ENCODE measurements at regions not wholly inside any gene's neighbourhood (a gene's known extent, or its start where the extent isn't known, plus 50 kb on each side); places are given as distances from the start of the nearest gene placed in this dataset.

GRCh38 chr11:112627588-112628045, 333.6 kb upstream of the NCAM1 start:
- Mint-ChIP-seq H3K27me3 (ENCODE audit: low read depth in 3 of 3) (peaks cover 3 to 13% (median 3%) of the 10 kb centered on the region in 3 donors), H3K4me3 (no peak overlapping the region), H3K36me3 (no peaks in the 10 kb centered on the region), H3K27ac (no peak overlapping the region), H3K9me3 (no peaks in the 10 kb centered on the region), H3K4me1 (peaks cover 43% of the 10 kb centered on the region)
- Histone ChIP-seq H3K79me2 (ENCODE audit: insufficient read depth, low read length) (no peaks in the 10 kb centered on the region), H3K9me3 (replicated peaks in 1 of 2; ENCODE audit: control insufficient read depth in 1 of 2, insufficient read depth in 1 of 2, low read length in 2 of 2) (no peaks in the 10 kb centered on the region), H3K9ac (ENCODE audit: insufficient read depth, low read length, poor library complexity, severe bottlenecking) (no peak overlapping the region), H3K4me2 (replicated peaks; ENCODE audit: extremely low read depth, low read length, poor library complexity, severe bottlenecking) (no peak overlapping the region), H3K4me1 (ENCODE audit: control insufficient read depth in 1 of 2, insufficient read depth in 2 of 2, low read length in 2 of 2) (peaks cover 45 to 46% of the 10 kb centered on the region in 2 donors), H2AFZ (ENCODE audit: insufficient read depth, low read depth, low read length, poor library complexity, severe bottlenecking) (no peak overlapping the region), H3K4me3 (replicated peaks in 1 of 3; ENCODE audit: low read depth in 2 of 3, low read length in 3 of 3) (no peak overlapping the region), H3K27me3 (ENCODE audit: control insufficient read depth in 2 of 2, insufficient read depth in 2 of 2, low read length in 2 of 2) (peaks cover 0 to 2% of the 10 kb centered on the region in 2 donors), H3K36me3 (replicated peaks in 1 of 2; ENCODE audit: control insufficient read depth in 1 of 2, insufficient read depth in 2 of 2, low read length in 2 of 2) (no peaks in the 10 kb centered on the region), H3K27ac (ENCODE audit: low read depth in 1 of 2, low read length in 2 of 2) (no peak overlapping the region), H4K20me1 (ENCODE audit: insufficient read depth, low read length) (no peaks in the 10 kb centered on the region)
- DNase-seq: peak in 2 of 3 donors; percentile 21 to 66
- no peak for TF ChIP-seq CTCF (IDR thresholded peaks at IDR 0.05)
- intact Hi-C loops (cut with micrococcal nuclease): no loop called here
- WGBS (ENCODE audit: insufficient coverage): 90% methylated on average over 2 of the region's 2 CpGs

- no peaks in the 10 kb centered on the region for H3K9me3 ChIP-seq (replicated peaks in 1 of 2; ENCODE audit: control insufficient read depth in 1 of 2, insufficient read depth in 1 of 2, low read length in 2 of 2)
- peaks cover 0 to 2% (median 0%) of the 10 kb centered on the region in 7 donors for H3K9me3 Mint-ChIP-seq
- peak overlapping the region in 1 of 7 donors; percentile 15 for H3K27ac Mint-ChIP-seq
- H4K20me1 ChIP-seq (ENCODE audit: insufficient read depth, low read length): no peaks in the 10 kb centered on the region
- H3K36me3 ChIP-seq (replicated peaks in 1 of 2; ENCODE audit: control insufficient read depth in 1 of 2, insufficient read depth in 2 of 2, low read length in 2 of 2): no peaks in the 10 kb centered on the region
- peaks cover 39 to 41% of the 10 kb centered on the region in 2 donors for H3K4me1 ChIP-seq (ENCODE audit: control insufficient read depth in 1 of 2, insufficient read depth in 2 of 2, low read length in 2 of 2)
- H3K4me3 Mint-ChIP-seq: peak overlapping the region in 1 of 2 donors; percentile 9
- peaks cover 3 to 6% of the 10 kb centered on the region in 2 donors for H3K27me3 ChIP-seq (ENCODE audit: control insufficient read depth in 2 of 2, insufficient read depth in 2 of 2, low read length in 2 of 2)
- no peak overlapping the region for H2AFZ ChIP-seq (ENCODE audit: insufficient read depth, low read depth, low read length, poor library complexity, severe bottlenecking)
- DNase-seq: no peak
- H3K4me2 ChIP-seq (replicated peaks; ENCODE audit: extremely low read depth, low read length, poor library complexity, severe bottlenecking): no peak overlapping the region
- no peak overlapping the region for H3K27ac ChIP-seq (ENCODE audit: low read depth in 1 of 2, low read length in 2 of 2)
- peaks cover 39% of the 10 kb centered on the region for H3K4me1 Mint-ChIP-seq
- H3K9ac ChIP-seq (ENCODE audit: insufficient read depth, low read length, poor library complexity, severe bottlenecking): no peak overlapping the region
- no peaks in the 10 kb centered on the region for H3K36me3 Mint-ChIP-seq
- H3K27me3 Mint-ChIP-seq (ENCODE audit: low read depth in 3 of 3): peaks cover 3 to 15% (median 3%) of the 10 kb centered on the region in 3 donors
- intact Hi-C loops (cut with micrococcal nuclease): no loop called here
- H3K4me3 ChIP-seq (replicated peaks in 1 of 3; ENCODE audit: low read depth in 2 of 3, low read length in 3 of 3): no peak overlapping the region
- no CpG with 5 or more reads among the region's 3 CpGs for WGBS (ENCODE audit: insufficient coverage)
- H3K79me2 ChIP-seq (ENCODE audit: insufficient read depth, low read length): no peaks in the 10 kb centered on the region
- no peak for TF ChIP-seq CTCF (IDR thresholded peaks at IDR 0.05)
Measured at GRCh38 chr11:112628676-112629075, 332.5 kb upstream of the NCAM1 start.
